Naive B cell (primary cell): ENCODE measurements at regions not wholly inside any gene's neighbourhood (a gene's known extent, or its start where the extent isn't known, plus 50 kb on each side); places are given as distances from the start of the nearest gene placed in this dataset.
A peak's percentile ranks its signal among the peaks of the same experiment; 100 is the strongest.

Experiments
- ATAC-seq, 2 donors: fragments of 150-1000 bp; cut with Tn5 transposase; 2 replicates each; pipeline ENCODE4 v1.10.0; 2021; ENCODE audit warnings: low read depth in 2 of 2, mild to moderate bottlenecking in 2 of 2, moderate library complexity in 2 of 2
- DNase-seq: peaks from one replicate; pipeline ENCODE4 v3.0.0; 2022
- H3K27ac Mint-ChIP-seq, 6 donors: one replicate each; pipeline ENCODE4 v1.8.0; 2020 to 2022; ENCODE audit warnings: mild to moderate bottlenecking in 6 of 6, mixed read lengths in 6 of 6, moderate library complexity in 5 of 6, inconsistent platforms in 2 of 6
- H3K27me3 Mint-ChIP-seq, 3 donors: one replicate each; pipeline ENCODE4 v1.8.0; 2021 to 2022; ENCODE audit warnings: mixed read lengths in 3 of 3, mild to moderate bottlenecking in 1 of 3
- H3K36me3 Mint-ChIP-seq, 2 donors: one replicate each; pipeline ENCODE4 v1.8.0; 2020 to 2022; ENCODE audit warnings: mixed read lengths in 2 of 2, inconsistent platforms in 1 of 2, mild to moderate bottlenecking in 1 of 2
- H3K4me1 Mint-ChIP-seq, 3 donors: one replicate each; pipeline ENCODE4 v1.8.0; 2020 to 2022; ENCODE audit warnings: mixed read lengths in 3 of 3, inconsistent platforms in 1 of 3, mild to moderate bottlenecking in 1 of 3, moderate library complexity in 1 of 3
- H3K4me3 Mint-ChIP-seq, 8 donors: one replicate each; pipeline ENCODE4 v1.8.0; 2020 to 2022; ENCODE audit warnings: mild to moderate bottlenecking in 8 of 8, mixed read lengths in 8 of 8, moderate library complexity in 8 of 8, inconsistent platforms in 2 of 8
- H3K9me3 Mint-ChIP-seq, 7 donors: one replicate each; pipeline ENCODE4 v1.8.0; 2020 to 2022; ENCODE audit warnings: mixed read lengths in 7 of 7, mild to moderate bottlenecking in 5 of 7, inconsistent platforms in 2 of 7, moderate library complexity in 1 of 7

DNA sequence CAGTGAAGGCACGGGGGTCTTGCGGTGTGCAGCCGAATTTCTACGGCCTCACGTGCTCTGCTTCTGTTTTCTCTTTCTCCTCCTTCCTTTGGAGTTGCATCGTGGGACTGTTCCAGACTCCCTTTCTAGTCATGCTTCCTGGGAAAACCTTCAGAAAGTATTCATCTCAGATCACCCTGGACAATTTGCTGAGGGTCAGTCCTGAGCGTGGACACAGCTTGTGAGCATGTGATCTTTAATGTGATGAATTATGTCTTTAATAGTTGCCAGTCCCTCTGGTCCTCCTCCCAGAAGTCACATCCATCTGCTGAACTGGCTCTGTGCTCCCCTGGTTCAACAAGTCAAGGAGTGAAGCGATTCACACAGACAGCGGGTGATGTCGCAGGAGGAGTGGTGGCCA lies 145.0 kb upstream of the PDE10A start:
- Mint-ChIP-seq H3K9me3 (peaks cover 7 to 23% (median 13%) of the 10 kb centered on the region in 7 donors), H3K27ac (no peak overlapping the region), H3K4me1 (peaks cover 0 to 6% (median 6%) of the 10 kb centered on the region in 3 donors), H3K36me3 (peaks cover 0 to 8% of the 10 kb centered on the region in 2 donors), H3K27me3 (peaks cover 26 to 48% (median 30%) of the 10 kb centered on the region in 3 donors), H3K4me3 (peak overlapping the region in 1 of 8 donors; percentile 71)
- ATAC-seq (no peak), DNase-seq (no peak)

DNA sequence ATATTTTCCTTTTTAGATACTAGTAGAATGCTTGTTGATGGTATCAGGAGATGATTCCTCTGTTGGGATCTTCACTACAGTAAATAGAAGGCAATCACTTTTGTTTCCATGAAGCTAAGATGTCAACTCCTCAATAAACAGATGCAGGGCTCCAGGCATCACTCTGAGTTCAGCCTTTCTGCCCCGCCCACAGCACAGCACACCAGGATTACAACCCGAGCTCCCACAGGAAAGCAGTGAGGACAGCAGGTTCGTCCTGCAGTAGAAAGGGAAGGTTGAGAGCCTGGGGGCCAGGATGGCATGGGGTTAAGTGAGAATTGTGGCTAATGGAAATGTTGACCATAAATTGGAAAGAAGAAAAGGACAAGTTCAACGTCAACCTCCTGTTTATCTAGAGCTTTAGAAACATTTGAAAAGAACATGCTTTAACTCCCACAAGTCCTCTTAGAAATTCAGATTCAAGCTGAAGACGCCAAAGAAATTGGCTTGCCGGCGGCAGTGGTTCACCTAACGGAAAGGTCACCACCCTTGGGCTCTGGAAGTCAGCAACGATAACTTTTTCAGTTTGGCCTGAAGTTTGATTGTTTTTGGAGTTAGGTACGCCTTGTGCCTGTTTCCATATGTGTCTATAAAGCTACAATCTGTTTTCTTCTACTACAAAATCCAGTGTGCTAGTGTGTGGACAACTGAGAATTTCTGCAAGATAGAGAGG lies 144.4 kb upstream of the PDE10A start:
- H3K4me1 Mint-ChIP-seq: peaks cover 0 to 6% (median 6%) of the 10 kb centered on the region in 3 donors
- peaks cover 26 to 48% (median 31%) of the 10 kb centered on the region in 3 donors for H3K27me3 Mint-ChIP-seq
- peaks cover 7 to 23% (median 13%) of the 10 kb centered on the region in 7 donors for H3K9me3 Mint-ChIP-seq
- ATAC-seq: no peak
- H3K36me3 Mint-ChIP-seq: peaks cover 0 to 8% of the 10 kb centered on the region in 2 donors
- no peak for DNase-seq
- no peak overlapping the region for H3K4me3 Mint-ChIP-seq
- H3K27ac Mint-ChIP-seq: no peak overlapping the region

DNA sequence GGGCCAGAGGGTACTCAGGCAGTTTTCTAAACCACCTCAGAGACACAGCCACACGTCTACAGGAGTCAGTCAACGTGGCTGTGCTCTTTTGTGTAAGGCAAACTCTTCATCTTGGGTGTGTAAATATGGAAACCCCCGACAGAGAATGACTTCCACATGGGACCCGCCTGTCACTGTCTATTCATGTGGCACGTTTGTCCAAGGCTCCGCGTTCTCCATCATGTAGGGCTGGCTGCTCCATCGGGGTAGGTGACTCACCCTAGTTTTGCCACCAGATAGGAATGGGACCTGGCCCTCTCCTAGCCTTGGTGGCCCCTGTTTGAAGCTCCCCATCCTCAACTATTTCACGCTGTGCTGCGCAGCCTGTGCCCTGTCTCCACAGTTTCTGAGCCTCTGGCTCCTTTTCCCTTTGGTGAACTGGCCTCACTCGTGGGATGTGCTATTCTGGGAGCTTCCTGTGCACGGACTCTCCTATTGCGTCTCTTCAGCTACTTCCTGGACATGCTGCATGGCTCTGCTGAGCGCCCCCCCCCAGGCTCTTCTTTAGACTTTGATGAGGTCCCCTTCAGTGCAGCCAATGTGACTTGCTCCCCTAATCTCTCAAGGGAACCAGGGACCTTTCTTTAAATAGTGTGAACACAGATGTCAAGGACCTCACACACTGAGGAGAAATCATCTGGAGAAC lies 143.2 kb upstream of the PDE10A start:
- no peak for DNase-seq
- ATAC-seq: no peak
- no peak overlapping the region for H3K27ac Mint-ChIP-seq
- peaks cover 0 to 6% (median 6%) of the 10 kb centered on the region in 3 donors for H3K4me1 Mint-ChIP-seq
- H3K9me3 Mint-ChIP-seq: peaks cover 7 to 23% (median 12%) of the 10 kb centered on the region in 7 donors
- H3K27me3 Mint-ChIP-seq: peaks cover 26 to 55% (median 31%) of the 10 kb centered on the region in 3 donors
- peaks cover 5 to 8% of the 10 kb centered on the region in 2 donors for H3K36me3 Mint-ChIP-seq
- H3K4me3 Mint-ChIP-seq: no peak overlapping the region

DNA sequence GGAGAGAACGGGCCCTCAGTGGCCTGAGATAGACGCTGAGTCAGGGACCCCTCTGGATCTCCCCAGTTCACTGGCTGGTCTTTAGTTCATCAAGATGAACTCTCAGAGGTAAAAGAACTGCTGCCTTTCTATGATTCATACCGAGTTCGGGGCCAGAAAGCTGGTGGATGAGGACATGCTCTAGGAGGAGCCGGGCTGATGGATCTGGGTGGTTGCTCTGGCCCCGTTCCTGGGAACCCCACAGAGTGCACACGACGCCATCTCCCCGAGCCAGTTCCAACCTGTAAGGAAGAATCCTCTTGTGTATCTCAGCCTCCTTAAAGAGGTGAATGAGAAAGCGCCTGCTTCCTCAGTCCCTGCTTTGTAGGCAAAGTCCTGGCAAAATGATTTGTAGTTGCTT lies 142.6 kb upstream of the PDE10A start:
- Mint-ChIP-seq H3K9me3 (peaks cover 6 to 23% (median 10%) of the 10 kb centered on the region in 7 donors), H3K27ac (no peak overlapping the region), H3K27me3 (peaks cover 26 to 57% (median 31%) of the 10 kb centered on the region in 3 donors), H3K4me1 (peaks cover 0 to 6% (median 6%) of the 10 kb centered on the region in 3 donors), H3K36me3 (peaks cover 5 to 8% of the 10 kb centered on the region in 2 donors), H3K4me3 (no peak overlapping the region)
- DNase-seq (no peak), ATAC-seq (no peak)

DNA sequence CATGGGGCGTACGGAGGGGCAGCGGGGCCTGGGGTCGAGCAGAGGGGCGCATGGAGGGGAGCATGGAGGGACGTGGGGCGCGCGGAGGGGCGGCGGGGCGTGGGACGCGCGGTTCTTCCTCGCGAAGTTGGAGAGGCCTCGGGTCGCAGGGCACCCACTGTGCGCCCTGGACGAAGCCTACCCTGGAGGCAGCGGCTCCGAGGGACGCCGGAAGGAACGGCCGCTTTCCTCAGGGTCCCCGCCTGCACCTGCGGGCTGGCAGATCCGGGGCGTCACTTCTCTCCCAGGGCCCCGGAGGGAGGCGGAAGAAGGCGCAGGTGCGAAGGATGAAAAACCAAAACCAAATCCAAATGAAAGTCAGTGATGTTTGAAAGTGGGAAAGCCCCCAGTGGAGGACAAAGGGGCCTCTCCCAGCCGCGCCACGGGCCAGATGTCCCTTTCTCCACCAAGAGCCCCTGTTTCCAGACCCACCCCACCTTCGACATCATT lies 142.1 kb upstream of the PDE10A start:
- Mint-ChIP-seq H3K36me3 (peaks cover 5 to 8% of the 10 kb centered on the region in 2 donors), H3K9me3 (peaks cover 1 to 19% (median 8%) of the 10 kb centered on the region in 7 donors), H3K27ac (no peak overlapping the region), H3K4me1 (peaks cover 0 to 6% (median 6%) of the 10 kb centered on the region in 3 donors), H3K27me3 (peaks cover 26 to 52% (median 31%) of the 10 kb centered on the region in 3 donors), H3K4me3 (no peak overlapping the region)
- no peak for DNase-seq
- no peak for ATAC-seq

DNA sequence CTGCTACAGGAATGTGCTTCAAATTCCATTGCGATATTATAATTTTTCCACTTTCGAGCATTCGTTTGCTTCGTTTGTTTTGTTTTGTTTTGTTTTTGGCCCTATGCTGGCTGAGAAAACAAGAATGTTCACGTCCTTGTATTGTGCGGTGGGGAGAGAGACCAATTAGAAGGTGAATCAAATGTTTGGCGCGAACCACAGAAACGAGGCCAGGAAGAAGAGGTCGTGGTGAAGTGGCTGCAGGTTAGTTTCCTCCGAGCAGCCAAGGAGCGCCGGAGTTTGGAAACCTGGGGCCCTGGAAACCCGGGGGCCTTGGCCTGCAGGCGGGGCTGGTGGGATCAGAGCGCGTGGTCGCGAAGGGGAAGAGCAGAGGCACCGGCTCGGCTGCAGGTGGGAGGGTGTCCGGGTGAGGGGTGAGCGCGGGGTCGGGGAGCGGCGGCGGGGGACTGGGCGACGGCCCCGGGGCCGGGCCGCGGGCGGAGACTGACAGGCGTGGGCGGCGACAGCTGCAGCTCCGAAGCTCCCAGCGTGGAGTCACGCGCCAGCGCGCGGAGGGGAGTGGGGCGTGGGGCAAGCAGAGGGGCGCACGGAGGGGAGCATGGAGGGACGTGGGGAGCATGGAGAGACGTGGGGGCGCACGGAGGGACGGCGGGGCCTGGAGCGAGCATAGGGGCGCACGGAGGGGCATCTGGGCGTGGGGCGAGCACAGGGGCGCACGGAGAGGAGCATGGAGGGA lies 141.5 kb upstream of the PDE10A start:
- H3K36me3 Mint-ChIP-seq: peaks cover 5 to 8% of the 10 kb centered on the region in 2 donors
- H3K4me1 Mint-ChIP-seq: peaks cover 0 to 6% (median 6%) of the 10 kb centered on the region in 3 donors
- H3K27ac Mint-ChIP-seq: no peak overlapping the region
- H3K27me3 Mint-ChIP-seq: peaks cover 26 to 51% (median 31%) of the 10 kb centered on the region in 3 donors
- H3K9me3 Mint-ChIP-seq: peaks cover 0 to 15% (median 5%) of the 10 kb centered on the region in 7 donors
- DNase-seq (no peak), ATAC-seq (no peak)
- H3K4me3 Mint-ChIP-seq: peak overlapping the region in 1 of 8 donors; percentile 60

DNA sequence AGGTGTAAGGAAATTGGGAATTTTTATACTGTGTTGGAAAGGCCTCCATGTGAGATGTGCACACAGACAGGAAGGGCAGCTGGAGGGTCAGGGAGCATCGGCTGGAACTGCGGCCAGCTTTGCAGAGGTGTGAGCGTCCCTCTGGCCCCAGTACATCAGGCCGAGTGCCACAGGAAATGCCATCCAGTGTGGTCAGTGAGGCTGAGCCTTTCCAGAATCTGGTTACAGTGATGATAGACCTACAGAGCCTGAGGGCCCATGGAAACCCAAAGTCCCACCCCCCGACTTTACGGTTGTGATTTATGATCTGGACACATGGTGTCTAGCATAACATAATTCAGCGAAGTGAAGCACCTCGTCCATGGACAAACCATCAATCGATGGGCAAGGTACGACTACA lies 137.3 kb upstream of the PDE10A start:
- Mint-ChIP-seq H3K4me1 (peaks cover 0 to 6% (median 6%) of the 10 kb centered on the region in 3 donors), H3K36me3 (peaks cover 5 to 8% of the 10 kb centered on the region in 2 donors), H3K9me3 (peaks cover 0 to 5% (median 0%) of the 10 kb centered on the region in 7 donors), H3K27me3 (peaks cover 12 to 32% (median 13%) of the 10 kb centered on the region in 3 donors), H3K27ac (no peak overlapping the region), H3K4me3 (no peak overlapping the region)
- no peak for DNase-seq
- no peak for ATAC-seq

DNA sequence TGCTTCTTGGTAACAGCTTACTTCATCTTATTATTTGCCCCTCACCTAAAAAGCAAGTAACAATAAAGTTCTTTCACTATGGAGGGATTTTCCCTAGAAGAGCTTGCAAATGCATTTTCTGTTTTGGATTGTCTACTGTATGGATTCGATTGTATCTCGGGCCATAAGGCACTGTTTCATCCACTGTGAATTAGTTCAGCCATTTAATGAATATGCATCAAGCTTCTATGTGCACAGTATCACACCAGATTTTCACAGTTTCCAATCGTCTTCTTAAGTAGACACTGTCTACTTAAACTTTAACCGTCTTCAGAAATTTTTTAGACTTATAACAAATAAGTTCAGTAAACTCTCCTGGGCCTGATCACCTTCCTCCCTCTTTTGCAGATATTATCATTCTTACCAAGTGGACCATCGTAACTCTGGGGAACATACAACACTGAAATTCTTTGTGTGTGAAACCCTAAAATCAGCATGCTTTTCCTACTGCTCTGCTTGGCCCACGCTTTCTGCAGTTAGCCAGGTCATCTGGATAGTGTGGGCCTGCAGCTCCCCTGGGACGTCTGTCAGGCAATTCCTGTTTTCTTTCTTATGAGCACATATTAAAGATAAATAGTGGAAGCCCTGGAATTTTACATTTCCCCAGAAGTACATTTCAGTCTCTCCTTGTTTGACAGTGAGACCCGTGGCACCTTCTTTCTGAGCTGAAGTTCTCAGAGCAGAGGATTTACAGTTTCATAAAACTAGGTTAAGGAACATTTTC lies 136.5 kb upstream of the PDE10A start:
- no peak for DNase-seq
- peaks cover 5 to 7% of the 10 kb centered on the region in 2 donors for H3K36me3 Mint-ChIP-seq
- no peak overlapping the region for H3K27ac Mint-ChIP-seq
- H3K27me3 Mint-ChIP-seq: peaks cover 9 to 25% (median 13%) of the 10 kb centered on the region in 3 donors
- H3K4me1 Mint-ChIP-seq: peaks cover 0 to 6% (median 6%) of the 10 kb centered on the region in 3 donors
- no peak overlapping the region for H3K4me3 Mint-ChIP-seq
- peaks cover 0 to 5% (median 0%) of the 10 kb centered on the region in 7 donors for H3K9me3 Mint-ChIP-seq
- ATAC-seq: no peak

DNA sequence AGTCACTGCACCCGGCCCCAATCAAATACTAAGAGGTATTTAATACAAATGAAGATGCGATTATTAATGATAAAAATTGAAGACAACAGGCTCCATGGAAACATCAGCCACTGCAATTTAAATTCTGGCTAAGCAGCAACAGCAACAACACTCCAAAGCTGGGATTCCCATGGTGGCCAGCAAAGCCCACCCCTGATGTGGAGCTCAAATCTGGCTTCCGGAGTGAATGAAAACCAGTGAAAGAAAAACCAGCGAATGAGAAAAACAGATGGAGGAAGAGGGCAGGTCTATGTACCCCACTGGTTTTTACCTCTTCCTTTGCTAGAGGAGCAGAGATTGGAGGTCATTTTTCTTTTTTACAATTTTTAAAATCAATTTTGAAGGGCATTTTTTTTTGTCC lies 135.9 kb upstream of the PDE10A start:
- DNase-seq: no peak
- ATAC-seq: no peak
- H3K27ac Mint-ChIP-seq: no peak overlapping the region
- peaks cover 0 to 2% (median 0%) of the 10 kb centered on the region in 7 donors for H3K9me3 Mint-ChIP-seq
- peaks cover 3 to 19% (median 7%) of the 10 kb centered on the region in 3 donors for H3K27me3 Mint-ChIP-seq
- no peak overlapping the region for H3K4me3 Mint-ChIP-seq
- peaks cover 0 to under 1% (median under 1%) of the 10 kb centered on the region in 3 donors for H3K4me1 Mint-ChIP-seq
- peaks cover 1 to 5% of the 10 kb centered on the region in 2 donors for H3K36me3 Mint-ChIP-seq

DNA sequence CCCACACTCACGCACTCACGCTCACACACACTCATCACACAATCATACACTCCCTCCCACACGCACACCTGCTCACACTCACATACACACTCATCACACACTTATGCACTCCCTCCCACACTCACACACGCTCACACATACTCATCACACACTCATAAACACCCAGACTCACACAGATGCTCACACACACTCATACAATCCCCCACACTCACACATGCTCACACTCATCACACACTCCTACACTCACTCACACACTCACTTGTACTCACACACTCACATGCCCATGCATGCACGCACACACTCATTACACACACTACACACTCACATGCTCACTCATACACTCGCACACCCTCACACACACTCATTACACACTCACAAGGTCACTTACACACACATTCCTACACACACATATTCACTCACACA lies 131.1 kb upstream of the PDE10A start:
- peaks cover 0 to 5% (median 0%) of the 10 kb centered on the region in 7 donors for H3K9me3 Mint-ChIP-seq
- DNase-seq (no peak), ATAC-seq (no peak)
- peaks cover 0 to 4% (median 0%) of the 10 kb centered on the region in 3 donors for H3K27me3 Mint-ChIP-seq
- H3K27ac Mint-ChIP-seq: no peak overlapping the region
- no peak overlapping the region for H3K4me3 Mint-ChIP-seq
- H3K36me3 Mint-ChIP-seq: no peaks in the 10 kb centered on the region
- H3K4me1 Mint-ChIP-seq: peaks cover 0 to 7% (median 4%) of the 10 kb centered on the region in 3 donors

DNA sequence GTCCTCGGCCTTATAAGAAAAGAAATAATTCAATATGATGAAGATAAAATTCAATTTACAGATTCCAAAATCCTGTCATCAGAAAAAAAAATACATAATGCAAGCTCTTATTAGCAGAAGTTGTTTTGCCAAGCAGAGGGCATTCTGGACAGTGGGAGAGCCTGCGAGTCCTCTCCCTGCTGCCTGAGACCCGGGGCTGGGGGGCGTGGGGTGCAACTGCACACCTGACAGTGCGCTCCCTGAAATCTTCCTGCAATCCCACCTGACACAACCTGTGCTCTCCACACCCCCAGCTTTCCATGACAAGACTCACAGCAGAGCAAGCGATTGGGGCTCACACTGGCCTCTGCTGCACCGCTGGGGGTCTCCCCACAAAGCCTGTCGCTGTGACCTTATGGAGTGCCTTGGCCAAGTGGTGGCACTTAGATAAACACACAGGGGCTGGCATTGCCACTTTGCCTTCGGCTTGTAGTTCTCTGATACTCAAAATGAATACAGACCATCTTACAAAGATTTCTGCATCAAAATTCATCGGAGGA lies 130.3 kb upstream of the PDE10A start:
- Mint-ChIP-seq H3K4me1 (peaks cover 0 to 7% (median 4%) of the 10 kb centered on the region in 3 donors), H3K4me3 (no peak overlapping the region), H3K36me3 (no peaks in the 10 kb centered on the region), H3K27me3 (peaks cover 0 to 9% (median 0%) of the 10 kb centered on the region in 3 donors), H3K9me3 (peaks cover 0 to 5% (median 0%) of the 10 kb centered on the region in 7 donors), H3K27ac (no peak overlapping the region)
- ATAC-seq: no peak
- no peak for DNase-seq

DNA sequence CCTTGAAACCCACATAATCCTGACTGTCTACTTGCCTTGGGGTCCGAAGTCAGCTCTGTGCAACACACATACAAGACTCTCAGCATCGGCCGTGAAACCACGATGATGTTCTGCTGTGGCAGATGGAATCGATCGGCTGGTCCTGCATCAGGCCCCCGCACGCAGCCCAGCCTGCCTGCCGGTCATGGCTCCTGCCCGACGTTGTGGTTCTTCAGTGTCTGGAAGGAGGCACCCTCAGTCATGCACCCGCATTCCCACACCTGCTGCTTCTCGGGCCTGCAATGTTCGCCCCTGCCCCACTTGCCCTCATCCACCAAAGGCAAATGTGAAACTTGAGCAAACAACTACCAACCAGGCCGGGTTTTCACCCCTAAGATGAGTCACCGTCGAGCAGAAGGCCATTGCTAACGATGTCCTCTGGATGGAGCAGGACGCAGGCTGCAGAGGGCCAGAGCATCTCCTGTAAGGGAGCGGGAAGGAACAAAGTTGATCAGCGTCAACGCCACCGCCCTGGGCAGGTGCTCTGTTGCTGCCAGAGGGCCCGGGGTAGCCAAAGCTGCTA lies 128.9 kb upstream of the PDE10A start:
- Mint-ChIP-seq H3K27ac (no peak overlapping the region), H3K9me3 (peaks cover 0 to 5% (median 0%) of the 10 kb centered on the region in 7 donors), H3K27me3 (peaks cover 0 to 15% (median 0%) of the 10 kb centered on the region in 3 donors), H3K36me3 (no peaks in the 10 kb centered on the region), H3K4me1 (peaks cover 0 to 7% (median 4%) of the 10 kb centered on the region in 3 donors), H3K4me3 (no peak overlapping the region)
- ATAC-seq (no peak), DNase-seq (no peak)
